ENCODE measurements at regions not wholly inside any gene's neighbourhood (a gene's known extent, or its start where the extent isn't known, plus 50 kb on each side); places are given as distances from the start of the nearest gene placed in this dataset.

GRCh38 chr21:14693997-14694396 lies 147.9 kb upstream of the SAMSN1 start (continued):
- TF ChIP-seq NFIC (IDR thresholded peaks at IDR 0.05) (no peak), ARID1B (IDR thresholded peaks at IDR 0.05) (peak; percentile 88), STAT5A (IDR thresholded peaks at IDR 0.05; ENCODE audit: borderline replicate concordance, low read length) (peak; percentile 59; the same call in 1 of the 2 replicates), ZNF324 (CRISPR knock-in tag; IDR thresholded peaks at IDR 0.05) (no peak), NFXL1 (CRISPR knock-in tag; IDR thresholded peaks at IDR 0.05) (no peak), FOXM1 (IDR thresholded peaks at IDR 0.05; ENCODE audit: low read depth) (peak; percentile 72), FOXM1 (CRISPR knock-in tag; IDR thresholded peaks at IDR 0.05; ENCODE audit: low read depth) (no peak), ZNF175 (CRISPR knock-in tag; IDR thresholded peaks at IDR 0.05; ENCODE audit: low read depth) (no peak), KLF16 (IDR thresholded peaks at IDR 0.05) (0 out of 2 replicates have a peak, but pooled peaks have one; percentile 5), ZFP36 (IDR thresholded peaks at IDR 0.05; ENCODE audit: low read depth, low read length, partially characterized antibody) (no peak), TCF3 (CRISPR knock-in tag; IDR thresholded peaks at IDR 0.05) (peak; percentile 77), EHMT2 (IDR thresholded peaks at IDR 0.05) (0 out of 2 replicates have a peak, but pooled peaks have one; percentile 10), EP300 (IDR thresholded peaks at IDR 0.05; ENCODE audit: low read length) (peak; percentile 70), CHAMP1 (IDR thresholded peaks at IDR 0.05) (peak; percentile 27; the same call in 1 of the 2 replicates), SMARCE1 (IDR thresholded peaks at IDR 0.05) (0 out of 2 replicates have a peak, but pooled peaks have one; percentile 68), SOX6 (IDR thresholded peaks at IDR 0.05) (peak; percentile 75; the same call in 1 of the 2 replicates), SMARCA4 (IDR thresholded peaks at IDR 0.05) (peak; percentile 54), RFX1 (IDR thresholded peaks at IDR 0.05) (no peak), RAD51 (IDR thresholded peaks at IDR 0.05; ENCODE audit: borderline replicate concordance, low read depth) (peak; percentile 62), TRIM24 (IDR thresholded peaks at IDR 0.05) (peak; percentile 15 to 29; a peak in 2 of 4 replicates)

All from K562 (cell line).